GM12878 (cell line): ENCODE measurements at regions not wholly inside any gene's neighbourhood (a gene's known extent, or its start where the extent isn't known, plus 50 kb on each side); places are given as distances from the start of the nearest gene placed in this dataset.

Experiments
- ATAC-seq: fragments of 200-7000 bp; cut with Tn5 transposase; 3 replicates; pipeline ENCODE4 v1.9.1; 2020; ENCODE audit warnings: mild to moderate bottlenecking, moderate library complexity
- BruUV-seq: library from RNA; stranded (reverse); fragments of 400-500 nt; replicated peaks from 2 replicates; lab custom pipeline; 2021; lab: Mats Ljungman, UMichigan
- CTCF ChIA-PET: fragments of 300-600 bp; sonication (Branson Sonifier 250); formaldehyde crosslinking; extraction: SDS; loops from one replicate; lab custom pipeline; 2021; ENCODE audit warnings: inconsistent platforms; lab: Yijun Ruan, JAX
- POLR2A ChIA-PET: fragments of 350-600 bp; formaldehyde crosslinking; extraction: SDS; loops from one replicate; lab custom pipeline; 2021; ENCODE audit warnings: inconsistent platforms; lab: Charles Lee
- RAD21 ChIA-PET: fragments of 300-600 bp; sonication (Branson Sonifier 250); formaldehyde crosslinking; loops from one replicate; lab custom pipeline; 2023; ENCODE audit warnings: antibody characterized with exemption; ENCODE audit not compliant: unreplicated experiment; lab: Charles Lee
- SMC1A ChIA-PET: fragments of 300-600 bp; sonication (Branson Sonifier 250); formaldehyde crosslinking; loops from one replicate; lab custom pipeline; 2023; ENCODE audit not compliant: unreplicated experiment, uncharacterized antibody; lab: Charles Lee
- DNase-seq: peaks from one replicate; pipeline ENCODE4 v3.0.0-alpha.2; 2011; ENCODE audit warnings: low read depth, low spot score
- FAIRE-seq: peaks from 3 replicates; lab custom pipeline; 2011; peaks lifted over from hg19 to GRCh38; lab: Jason Lieb, UNC
- H2AFZ ChIP-seq: 2 replicates; pipeline ENCODE4 v1.6.0; 2011; ENCODE audit warnings: low read depth, low read length, control low read depth; ENCODE audit not compliant: control insufficient read depth
- H3K27ac ChIP-seq: 2 replicates; pipeline ENCODE4 v1.5.1; 2011; ENCODE audit warnings: control low read depth; ENCODE audit not compliant: control insufficient read depth, insufficient read depth
- H3K27me3 ChIP-seq, 2 experiments: replicated peaks in 1 of 2; 2 replicates each; pipeline versions ENCODE4 v1.6.0 to v1.6.1; 2011; ENCODE audit warnings: low read length in 1 of 2; ENCODE audit not compliant: control insufficient read depth in 2 of 2, insufficient read depth in 2 of 2
- H3K36me3 ChIP-seq, 2 experiments: 2 replicates each; pipeline ENCODE4 v1.5.1; 2011; ENCODE audit warnings: low read length in 1 of 2; ENCODE audit not compliant: control insufficient read depth in 2 of 2, insufficient read depth in 2 of 2
- H3K4me1 ChIP-seq: 2 replicates; pipeline ENCODE4 v1.6.1; 2011; ENCODE audit warnings: mild to moderate bottlenecking, low read length, moderate library complexity, mixed read lengths; ENCODE audit not compliant: control insufficient read depth, insufficient read depth
- H3K4me2 ChIP-seq: 2 replicates; pipeline ENCODE4 v1.6.0; 2011; ENCODE audit warnings: control low read depth; ENCODE audit not compliant: control insufficient read depth, insufficient read depth
- H3K4me3 ChIP-seq: fragments of 200-600 bp; sonication (generic); 2 replicates; pipeline ENCODE4 v1.5.1; 2016
- H3K79me2 ChIP-seq: 2 replicates; pipeline ENCODE4 v1.6.0; 2011; ENCODE audit warnings: low read length; ENCODE audit not compliant: control insufficient read depth, insufficient read depth
- H3K9ac ChIP-seq: 2 replicates; pipeline ENCODE4 v1.8.0; 2011; ENCODE audit warnings: low read length, control low read depth, mixed read lengths; ENCODE audit not compliant: control insufficient read depth, insufficient read depth
- H3K9me3 ChIP-seq: replicated peaks from 3 replicates; pipeline ENCODE4 v1.5.1; 2011; ENCODE audit warnings: mild to moderate bottlenecking, low read length; ENCODE audit not compliant: control insufficient read depth, insufficient read depth
- H4K20me1 ChIP-seq: 2 replicates; pipeline ENCODE4 v1.6.0; 2011; ENCODE audit not compliant: control insufficient read depth, insufficient read depth
- MYC ChIP-seq: IDR thresholded peaks from 2 replicates; pipeline ENCODE4 v1.6.1; 2011; ENCODE audit warnings: mild to moderate bottlenecking, low read length, moderate library complexity, inconsistent platforms; ENCODE audit not compliant: insufficient read depth, insufficient replicate concordance, insufficient read length, severe bottlenecking
- NFYA ChIP-seq: IDR thresholded peaks from 2 replicates; pipeline ENCODE4 v1.6.1; 2011; ENCODE audit warnings: low read depth, mild to moderate bottlenecking, low read length, improper control_type of control experiment, borderline replicate concordance
- POU2F2 ChIP-seq: IDR thresholded peaks from 3 replicates; pipeline ENCODE4 v1.6.1; 2011; ENCODE audit warnings: low read depth, mild to moderate bottlenecking, low read length, borderline replicate concordance
- ZNF24 ChIP-seq: fragments of 450-650 bp; IDR thresholded peaks from 2 replicates; pipeline ENCODE4 v1.6.1; 2017; ENCODE audit warnings: antibody characterized with exemption, mild to moderate bottlenecking
- WGBS: methylation state at CpG from one replicate; pipeline ENCODE4 v1.1.6; 2016; ENCODE audit warnings: low lambda C conversion rate; ENCODE audit not compliant: insufficient replicate concordance, insufficient coverage; ENCODE audit errors: missing lambda C conversion rate; 5-methylcytosine and 5-hydroxymethylcytosine counted together
- in situ Hi-C: fragments of 300-500 bp; cut with MboI; formaldehyde crosslinking; loops from 9 replicates; pipeline ENCODE4 v1.14.3; 2018; ENCODE audit warnings: mixed read lengths
- intact Hi-C: fragments of 100-400 bp; cut with micrococcal nuclease; formaldehyde crosslinking; loops from one replicate; pipeline ENCODE4 v1.14.2; 2022; ENCODE audit not compliant: unreplicated experiment
- TF ChIP-seq, protein P1 (sequence below): fragments of 150-350 bp; IDR thresholded peaks from 2 replicates; pipeline ENCODE4 v1.6.1; 2014; ENCODE audit warnings: mild to moderate bottlenecking, low read depth, low read length
- TF ChIP-seq, protein P2 (sequence below): fragments of 450-650 bp; formaldehyde crosslinking; IDR thresholded peaks from 2 replicates; pipeline ENCODE4 v1.4.0; 2022; ENCODE audit warnings: mild to moderate bottlenecking, moderate library complexity
- TF ChIP-seq, protein P3 (sequence below): IDR thresholded peaks from 2 replicates; pipeline ENCODE4 v1.6.1; 2011; ENCODE audit warnings: low read depth, low read length, improper control_type of control experiment, borderline replicate concordance

DNA sequence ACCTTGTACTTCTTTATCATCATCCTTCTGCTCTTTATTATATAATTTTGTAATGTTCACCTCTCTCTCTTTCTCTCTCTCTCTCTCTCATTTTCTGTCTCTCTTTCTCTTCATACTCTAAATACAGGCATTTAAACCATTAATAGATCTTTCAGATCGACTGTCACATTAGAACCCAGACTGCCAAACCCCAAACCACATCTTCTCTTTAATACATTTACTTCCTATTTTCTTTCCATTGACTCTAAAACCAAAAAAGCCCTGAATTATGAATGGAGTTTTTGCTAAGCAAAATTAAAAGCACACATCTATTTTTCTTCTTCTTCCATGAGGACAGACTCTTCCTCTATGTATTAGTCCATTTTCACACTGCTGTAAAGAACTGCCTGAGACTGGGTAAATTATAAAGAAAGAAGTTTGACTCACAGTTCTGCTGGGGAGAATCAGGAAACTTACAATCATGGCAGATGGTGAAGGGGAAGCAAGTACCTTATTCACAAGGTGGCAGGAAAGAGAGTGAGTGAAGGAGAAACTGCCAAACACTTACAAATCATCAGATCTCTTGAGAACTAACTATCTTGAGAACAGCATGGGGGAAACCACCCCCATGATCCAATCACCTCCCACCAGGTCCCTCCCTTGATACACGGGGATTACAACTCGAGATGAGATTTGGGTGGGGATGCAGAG lies 272.7 kb upstream of the MGMT start:
- ATAC-seq (no peak), FAIRE-seq (no peak), DNase-seq (no peak)
- no peak overlapping the region for H3K4me2 ChIP-seq
- no peak overlapping the region for H3K9ac ChIP-seq
- ChIA-PET RAD21 (no interaction called here), CTCF (no interaction called here), SMC1A (no interaction called here), POLR2A (no interaction called here)
- H3K79me2 ChIP-seq = no peaks in the 10 kb centered on the region
- no peaks in the 10 kb centered on the region for H4K20me1 ChIP-seq
- no peak overlapping the region for H3K27ac ChIP-seq
- 0% methylated on average over 3 of the region's 3 CpGs for WGBS
- intact Hi-C loops (no loop called here), in situ Hi-C loops (no loop called here)
- no peaks in the 10 kb centered on the region for H3K9me3 ChIP-seq
- H3K36me3 ChIP-seq = no peaks in the 10 kb centered on the region
- no peak for TF ChIP-seq POU2F2
- H3K27me3 ChIP-seq = no peaks in the 10 kb centered on the region
- BruUV-seq = no TSS peak
- no peak overlapping the region for H2AFZ ChIP-seq
- no peak overlapping the region for H3K4me3 ChIP-seq
- H3K4me1 ChIP-seq = no peaks in the 10 kb centered on the region

DNA sequence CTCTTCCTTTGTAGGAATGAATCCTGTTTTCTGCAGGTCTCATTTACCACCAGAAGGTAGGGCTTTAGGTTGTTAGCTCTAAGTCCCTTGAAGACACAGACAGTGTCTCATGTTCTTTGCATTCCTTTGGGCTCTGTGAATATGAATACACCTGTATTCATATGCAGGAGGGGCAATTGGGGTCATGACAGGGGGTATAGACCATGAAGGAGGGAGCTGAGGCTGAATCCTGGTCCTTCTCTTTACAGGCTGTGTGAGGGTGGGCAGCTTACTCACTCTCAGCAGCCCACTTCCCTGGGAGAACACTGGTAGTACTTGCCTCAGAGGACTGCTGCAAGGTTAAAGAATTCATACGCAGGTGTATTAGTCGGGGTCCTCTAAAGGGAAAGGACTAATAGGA lies 267.2 kb upstream of the MGMT start:
- RAD21 ChIA-PET = no interaction called here
- TF ChIP-seq NFYA = no peak
- TF ChIP-seq, protein P1, sequence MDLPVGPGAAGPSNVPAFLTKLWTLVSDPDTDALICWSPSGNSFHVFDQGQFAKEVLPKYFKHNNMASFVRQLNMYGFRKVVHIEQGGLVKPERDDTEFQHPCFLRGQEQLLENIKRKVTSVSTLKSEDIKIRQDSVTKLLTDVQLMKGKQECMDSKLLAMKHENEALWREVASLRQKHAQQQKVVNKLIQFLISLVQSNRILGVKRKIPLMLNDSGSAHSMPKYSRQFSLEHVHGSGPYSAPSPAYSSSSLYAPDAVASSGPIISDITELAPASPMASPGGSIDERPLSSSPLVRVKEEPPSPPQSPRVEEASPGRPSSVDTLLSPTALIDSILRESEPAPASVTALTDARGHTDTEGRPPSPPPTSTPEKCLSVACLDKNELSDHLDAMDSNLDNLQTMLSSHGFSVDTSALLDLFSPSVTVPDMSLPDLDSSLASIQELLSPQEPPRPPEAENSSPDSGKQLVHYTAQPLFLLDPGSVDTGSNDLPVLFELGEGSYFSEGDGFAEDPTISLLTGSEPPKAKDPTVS = no peak
- TF ChIP-seq MYC = no peak
- TF ChIP-seq, protein P2, sequence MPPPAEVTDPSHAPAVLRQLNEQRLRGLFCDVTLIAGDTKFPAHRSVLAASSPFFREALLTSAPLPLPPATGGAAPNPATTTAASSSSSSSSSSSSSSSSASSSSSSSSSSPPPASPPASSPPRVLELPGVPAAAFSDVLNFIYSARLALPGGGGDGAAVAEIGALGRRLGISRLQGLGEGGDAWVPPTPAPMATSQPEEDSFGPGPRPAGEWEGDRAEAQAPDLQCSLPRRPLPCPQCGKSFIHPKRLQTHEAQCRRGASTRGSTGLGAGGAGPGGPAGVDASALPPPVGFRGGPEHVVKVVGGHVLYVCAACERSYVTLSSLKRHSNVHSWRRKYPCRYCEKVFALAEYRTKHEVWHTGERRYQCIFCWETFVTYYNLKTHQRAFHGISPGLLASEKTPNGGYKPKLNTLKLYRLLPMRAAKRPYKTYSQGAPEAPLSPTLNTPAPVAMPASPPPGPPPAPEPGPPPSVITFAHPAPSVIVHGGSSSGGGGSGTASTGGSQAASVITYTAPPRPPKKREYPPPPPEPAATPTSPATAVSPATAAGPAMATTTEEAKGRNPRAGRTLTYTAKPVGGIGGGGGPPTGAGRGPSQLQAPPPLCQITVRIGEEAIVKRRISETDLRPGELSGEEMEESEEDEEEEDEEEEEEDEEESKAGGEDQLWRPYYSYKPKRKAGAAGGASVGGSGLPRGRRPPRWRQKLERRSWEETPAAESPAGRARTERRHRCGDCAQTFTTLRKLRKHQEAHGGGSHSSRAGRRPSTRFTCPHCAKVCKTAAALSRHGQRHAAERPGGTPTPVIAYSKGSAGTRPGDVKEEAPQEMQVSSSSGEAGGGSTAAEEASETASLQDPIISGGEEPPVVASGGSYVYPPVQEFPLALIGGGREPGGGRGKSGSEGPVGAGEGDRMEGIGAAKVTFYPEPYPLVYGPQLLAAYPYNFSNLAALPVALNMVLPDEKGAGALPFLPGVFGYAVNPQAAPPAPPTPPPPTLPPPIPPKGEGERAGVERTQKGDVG (CRISPR knock-in tag) = no peak
- TF ChIP-seq, protein P3, sequence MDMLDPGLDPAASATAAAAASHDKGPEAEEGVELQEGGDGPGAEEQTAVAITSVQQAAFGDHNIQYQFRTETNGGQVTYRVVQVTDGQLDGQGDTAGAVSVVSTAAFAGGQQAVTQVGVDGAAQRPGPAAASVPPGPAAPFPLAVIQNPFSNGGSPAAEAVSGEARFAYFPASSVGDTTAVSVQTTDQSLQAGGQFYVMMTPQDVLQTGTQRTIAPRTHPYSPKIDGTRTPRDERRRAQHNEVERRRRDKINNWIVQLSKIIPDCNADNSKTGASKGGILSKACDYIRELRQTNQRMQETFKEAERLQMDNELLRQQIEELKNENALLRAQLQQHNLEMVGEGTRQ = no peak
- TF ChIP-seq ZNF24 = no peak

More for the DNA sequence above, 267.2 kb upstream of the MGMT start:
- CTCF ChIA-PET = no interaction called here
- SMC1A ChIA-PET = no interaction called here
- no peaks in the 10 kb centered on the region for H3K36me3 ChIP-seq
- H3K9me3 ChIP-seq = no peaks in the 10 kb centered on the region
- H2AFZ ChIP-seq = no peak overlapping the region
- no peaks in the 10 kb centered on the region for H3K79me2 ChIP-seq
- WGBS = 0% methylated on average over 2 of the region's 2 CpGs
- H3K4me3 ChIP-seq = no peak overlapping the region
- H3K27ac ChIP-seq = no peak overlapping the region
- ATAC-seq (no peak), DNase-seq (no peak), FAIRE-seq (no peak)
- no TSS peak for BruUV-seq
- no peak overlapping the region for H3K9ac ChIP-seq
- POLR2A ChIA-PET = no interaction called here
- no peaks in the 10 kb centered on the region for H3K27me3 ChIP-seq
- no peak overlapping the region for H3K4me2 ChIP-seq
- intact Hi-C loops (no loop called here), in situ Hi-C loops (no loop called here)
- H4K20me1 ChIP-seq = no peaks in the 10 kb centered on the region
- H3K4me1 ChIP-seq = no peaks in the 10 kb centered on the region
